ENCODE measurements at regions not wholly inside any gene's neighbourhood (a gene's known extent, or its start where the extent isn't known, plus 50 kb on each side); places are given as distances from the start of the nearest gene placed in this dataset.

DNA sequence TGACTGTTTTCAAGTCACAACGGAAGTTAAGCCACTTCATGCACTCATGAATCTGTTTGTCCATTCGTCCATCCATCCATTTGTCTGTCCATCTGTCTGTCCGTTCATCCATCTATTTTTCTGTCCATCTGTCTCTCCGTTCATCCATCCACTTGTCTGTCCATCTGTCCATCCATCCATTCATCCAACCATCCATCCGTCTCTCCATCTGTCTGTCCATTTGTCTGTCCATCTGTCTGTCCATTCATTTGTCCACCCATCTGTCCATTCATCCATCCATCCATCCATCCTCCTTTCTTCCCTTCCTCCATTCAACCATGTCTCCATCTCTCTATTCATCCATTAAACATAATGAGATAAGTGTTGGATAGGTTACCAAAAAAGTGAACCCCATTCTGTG, 123.5 kb upstream of the UQCRFS1 start:
- no peak for DNase-seq (ENCODE audit: insufficient read length, low spot score, missing footprints)
- Histone ChIP-seq H3K79me2 (ENCODE audit: insufficient read depth, low read length) (no peaks in the 10 kb centered on the region), H4K20me1 (ENCODE audit: insufficient read depth, low read length) (no peaks in the 10 kb centered on the region), H3K4me3 (ENCODE audit: insufficient read depth, low read length) (no peak overlapping the region), H3K27me3 (ENCODE audit: insufficient read depth, low read length) (no peaks in the 10 kb centered on the region), H3K9me3 (ENCODE audit: low read depth, low read length) (peaks cover 2% of the 10 kb centered on the region), H3K4me2 (ENCODE audit: insufficient read depth, low read length) (no peak overlapping the region), H3K4me1 (ENCODE audit: insufficient read depth, low read length) (no peaks in the 10 kb centered on the region), H2AFZ (ENCODE audit: low read length) (no peak overlapping the region), H3K36me3 (ENCODE audit: insufficient read depth, low read length) (no peaks in the 10 kb centered on the region), H3K27ac (ENCODE audit: low read depth, low read length) (no peak overlapping the region)
- TF ChIP-seq, protein P1, sequence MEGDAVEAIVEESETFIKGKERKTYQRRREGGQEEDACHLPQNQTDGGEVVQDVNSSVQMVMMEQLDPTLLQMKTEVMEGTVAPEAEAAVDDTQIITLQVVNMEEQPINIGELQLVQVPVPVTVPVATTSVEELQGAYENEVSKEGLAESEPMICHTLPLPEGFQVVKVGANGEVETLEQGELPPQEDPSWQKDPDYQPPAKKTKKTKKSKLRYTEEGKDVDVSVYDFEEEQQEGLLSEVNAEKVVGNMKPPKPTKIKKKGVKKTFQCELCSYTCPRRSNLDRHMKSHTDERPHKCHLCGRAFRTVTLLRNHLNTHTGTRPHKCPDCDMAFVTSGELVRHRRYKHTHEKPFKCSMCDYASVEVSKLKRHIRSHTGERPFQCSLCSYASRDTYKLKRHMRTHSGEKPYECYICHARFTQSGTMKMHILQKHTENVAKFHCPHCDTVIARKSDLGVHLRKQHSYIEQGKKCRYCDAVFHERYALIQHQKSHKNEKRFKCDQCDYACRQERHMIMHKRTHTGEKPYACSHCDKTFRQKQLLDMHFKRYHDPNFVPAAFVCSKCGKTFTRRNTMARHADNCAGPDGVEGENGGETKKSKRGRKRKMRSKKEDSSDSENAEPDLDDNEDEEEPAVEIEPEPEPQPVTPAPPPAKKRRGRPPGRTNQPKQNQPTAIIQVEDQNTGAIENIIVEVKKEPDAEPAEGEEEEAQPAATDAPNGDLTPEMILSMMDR (IDR thresholded peaks at IDR 0.05; ENCODE audit: extremely low read depth, low read depth, low read length) = no peak

DNA sequence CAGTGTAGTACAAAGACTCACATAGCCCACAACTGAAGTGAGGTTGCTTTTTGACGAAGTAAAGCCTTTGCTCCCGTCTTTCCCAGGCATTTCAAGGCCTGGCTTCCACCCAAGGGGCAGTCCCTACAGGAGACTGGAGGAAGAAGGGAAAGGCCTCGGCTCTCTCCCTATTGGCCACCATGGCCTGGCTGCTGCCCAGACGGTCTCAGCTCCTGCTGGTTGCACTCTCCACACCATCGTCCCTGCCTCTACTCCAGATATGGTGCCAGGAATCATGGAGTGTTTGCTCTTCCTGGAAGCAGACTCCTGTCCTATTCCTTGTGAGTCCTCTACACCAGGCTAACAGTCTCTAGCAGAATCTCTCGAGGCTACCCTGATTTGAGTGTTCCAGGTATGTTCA, 124.1 kb upstream of the UQCRFS1 start:
- no peaks in the 10 kb centered on the region for H3K79me2 ChIP-seq (ENCODE audit: insufficient read depth, low read length)
- no peak overlapping the region for H3K27ac ChIP-seq (ENCODE audit: low read depth, low read length)
- no peaks in the 10 kb centered on the region for H3K4me1 ChIP-seq (ENCODE audit: insufficient read depth, low read length)
- no peaks in the 10 kb centered on the region for H3K36me3 ChIP-seq (ENCODE audit: insufficient read depth, low read length)
- no peak for DNase-seq (ENCODE audit: insufficient read length, low spot score, missing footprints)
- no peak overlapping the region for H3K4me3 ChIP-seq (ENCODE audit: insufficient read depth, low read length)
- TF ChIP-seq, protein P1 (IDR thresholded peaks at IDR 0.05; ENCODE audit: extremely low read depth, low read depth, low read length) = no peak
- H3K4me2 ChIP-seq (ENCODE audit: insufficient read depth, low read length) = no peak overlapping the region
- H3K27me3 ChIP-seq (ENCODE audit: insufficient read depth, low read length) = no peaks in the 10 kb centered on the region
- H2AFZ ChIP-seq (ENCODE audit: low read length) = no peak overlapping the region
- H3K9me3 ChIP-seq (ENCODE audit: low read depth, low read length) = peaks cover 2% of the 10 kb centered on the region
- no peaks in the 10 kb centered on the region for H4K20me1 ChIP-seq (ENCODE audit: insufficient read depth, low read length)

DNA sequence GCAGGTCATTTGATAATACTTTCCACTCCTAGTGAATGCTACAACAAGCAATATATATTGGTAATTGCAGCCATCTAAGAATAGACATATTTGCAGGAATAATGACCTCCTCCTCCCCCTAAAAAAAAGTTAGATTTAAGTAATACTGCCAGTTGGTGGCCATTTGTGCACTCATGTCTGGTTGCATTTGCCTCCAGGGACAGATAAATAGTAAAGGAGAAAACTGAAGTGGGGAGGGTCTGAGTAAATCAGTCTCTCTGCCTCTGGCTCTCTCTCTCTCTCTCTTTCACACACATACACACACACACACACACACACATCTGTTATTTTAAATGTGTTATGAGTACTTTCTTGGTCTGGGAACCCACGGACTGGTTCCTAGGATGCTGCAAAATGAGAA, 125.5 kb upstream of the UQCRFS1 start:
- Histone ChIP-seq H3K9me3 (ENCODE audit: low read depth, low read length) (peaks cover 2% of the 10 kb centered on the region), H2AFZ (ENCODE audit: low read length) (no peak overlapping the region), H3K4me2 (ENCODE audit: insufficient read depth, low read length) (no peak overlapping the region), H3K36me3 (ENCODE audit: insufficient read depth, low read length) (no peaks in the 10 kb centered on the region), H4K20me1 (ENCODE audit: insufficient read depth, low read length) (no peaks in the 10 kb centered on the region), H3K27me3 (ENCODE audit: insufficient read depth, low read length) (no peaks in the 10 kb centered on the region), H3K79me2 (ENCODE audit: insufficient read depth, low read length) (no peaks in the 10 kb centered on the region), H3K4me1 (ENCODE audit: insufficient read depth, low read length) (no peaks in the 10 kb centered on the region), H3K4me3 (ENCODE audit: insufficient read depth, low read length) (no peak overlapping the region), H3K27ac (ENCODE audit: low read depth, low read length) (no peak overlapping the region)
- DNase-seq (ENCODE audit: insufficient read length, low spot score, missing footprints) = no peak
- TF ChIP-seq, protein P1 (IDR thresholded peaks at IDR 0.05; ENCODE audit: extremely low read depth, low read depth, low read length) = no peak

DNA sequence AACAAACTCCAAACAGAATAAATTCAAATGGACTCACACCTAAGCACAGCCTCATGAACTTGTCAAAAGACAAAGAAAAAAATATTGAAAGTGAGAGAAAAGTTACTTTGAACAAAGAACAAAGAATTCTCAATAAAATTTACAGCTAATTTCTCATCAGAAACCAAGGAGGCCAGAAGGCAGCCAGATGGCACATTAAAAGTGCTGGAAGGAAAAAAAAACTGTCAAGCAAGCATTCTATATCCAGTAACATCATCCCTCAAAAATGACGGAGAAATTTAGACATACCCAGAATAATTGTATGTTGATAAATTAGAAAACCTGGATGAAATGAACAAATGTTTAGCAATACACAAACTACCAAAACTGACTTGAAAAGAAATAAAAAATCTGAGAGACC, 129.8 kb upstream of the UQCRFS1 start:
- no peaks in the 10 kb centered on the region for H3K4me1 ChIP-seq (ENCODE audit: insufficient read depth, low read length)
- H3K4me3 ChIP-seq (ENCODE audit: insufficient read depth, low read length) = no peak overlapping the region
- H3K27ac ChIP-seq (ENCODE audit: low read depth, low read length) = no peak overlapping the region
- no peak overlapping the region for H3K4me2 ChIP-seq (ENCODE audit: insufficient read depth, low read length)
- H3K36me3 ChIP-seq (ENCODE audit: insufficient read depth, low read length) = no peaks in the 10 kb centered on the region
- H3K9me3 ChIP-seq (ENCODE audit: low read depth, low read length) = no peaks in the 10 kb centered on the region
- DNase-seq (ENCODE audit: insufficient read length, low spot score, missing footprints) = no peak
- no peak overlapping the region for H2AFZ ChIP-seq (ENCODE audit: low read length)
- TF ChIP-seq, protein P1 (IDR thresholded peaks at IDR 0.05; ENCODE audit: extremely low read depth, low read depth, low read length) = no peak
- H3K79me2 ChIP-seq (ENCODE audit: insufficient read depth, low read length) = no peaks in the 10 kb centered on the region
- no peaks in the 10 kb centered on the region for H3K27me3 ChIP-seq (ENCODE audit: insufficient read depth, low read length)
- no peaks in the 10 kb centered on the region for H4K20me1 ChIP-seq (ENCODE audit: insufficient read depth, low read length)
